Peyer's patch (tissue), 4 donors: ENCODE measurements at regions not wholly inside any gene's neighbourhood (a gene's known extent, or its start where the extent isn't known, plus 50 kb on each side); places are given as distances from the start of the nearest gene placed in this dataset.

Source experiments
- DNase-seq, 3 donors: peaks; one replicate each; pipeline ENCODE4 v3.0.0-alpha.2; 2017 to 2019
- H3K27ac ChIP-seq, 4 donors: fragments of 200-600 bp; sonication (generic); one replicate each; pipeline ENCODE4 v1.5.1; 2016 to 2019
- H3K27me3 ChIP-seq, 2 donors: fragments of 200-600 bp; sonication (generic); one replicate each; pipeline ENCODE4 v1.5.1; 2019
- H3K36me3 ChIP-seq, 3 donors: fragments of 200-600 bp; sonication (generic); one replicate each; pipeline ENCODE4 v1.5.1; 2016 to 2019
- H3K4me1 ChIP-seq, 4 donors: fragments of 200-600 bp; sonication (generic); one replicate each; pipeline ENCODE4 v1.5.1; 2016 to 2019
- H3K4me3 ChIP-seq, 4 donors: fragments of 200-600 bp; sonication (generic); 1 replicate in 3 of 4; 2 replicates in 1 of 4; pipeline ENCODE4 v1.5.1; 2016 to 2019; ENCODE audit warnings: mild to moderate bottlenecking in 1 of 4
- H3K9me3 ChIP-seq, 4 donors: fragments of 200-600 bp; sonication (generic); one replicate each; pipeline ENCODE4 v1.5.1; 2016 to 2019; ENCODE audit warnings: mild to moderate bottlenecking in 1 of 4
- CTCF ChIP-seq, 6 experiments: fragments of 450-650 bp in 4 of 6; fragments of 200-600 bp in 2 of 6; sonication (generic) in 1 of 6; IDR thresholded peaks; one replicate each; pipeline ENCODE4 v1.5.1; 2017 to 2019; ENCODE audit warnings: antibody characterized with exemption in 6 of 6, mild to moderate bottlenecking in 3 of 6, moderate library complexity in 1 of 6
- POLR2A ChIP-seq, 2 donors: fragments of 450-650 bp; IDR thresholded peaks; one replicate each; pipeline ENCODE4 v1.5.1; 2017; ENCODE audit warnings: antibody characterized with exemption in 2 of 2, mild to moderate bottlenecking in 2 of 2, moderate library complexity in 2 of 2

GRCh38 chr6:104558746-104559145, 301.0 kb downstream of the HACE1 start:
- no peak overlapping the region for H3K4me3 ChIP-seq
- no peaks in the 10 kb centered on the region for H3K9me3 ChIP-seq
- no peak overlapping the region for H3K27ac ChIP-seq
- no peaks in the 10 kb centered on the region for H3K4me1 ChIP-seq
- TF ChIP-seq CTCF (IDR thresholded peaks at IDR 0.05) (no peak), POLR2A (IDR thresholded peaks at IDR 0.05) (no peak)
- no peaks in the 10 kb centered on the region for H3K36me3 ChIP-seq
- DNase-seq, result no peak
- H3K27me3 ChIP-seq, result no peaks in the 10 kb centered on the region

- no peak overlapping the region for H3K27ac ChIP-seq
- H3K4me3 ChIP-seq, result no peak overlapping the region
- no peak for TF ChIP-seq POLR2A (IDR thresholded peaks at IDR 0.05)
- no peak for TF ChIP-seq CTCF (IDR thresholded peaks at IDR 0.05)
- DNase-seq, result no peak
- no peaks in the 10 kb centered on the region for H3K9me3 ChIP-seq
- H3K4me1 ChIP-seq, result no peaks in the 10 kb centered on the region
- H3K27me3 ChIP-seq, result no peaks in the 10 kb centered on the region
- H3K36me3 ChIP-seq, result no peaks in the 10 kb centered on the region
These were observed 311.4 kb downstream of the HACE1 start for GRCh38 chr6:104548297-104548696.

GRCh38 chr6:104541411-104541810, 318.3 kb downstream of the HACE1 start:
- H3K4me3 ChIP-seq, result no peak overlapping the region
- TF ChIP-seq CTCF (IDR thresholded peaks at IDR 0.05), result no peak
- no peak for TF ChIP-seq POLR2A (IDR thresholded peaks at IDR 0.05)
- H3K9me3 ChIP-seq, result no peaks in the 10 kb centered on the region
- H3K27ac ChIP-seq, result no peak overlapping the region
- no peaks in the 10 kb centered on the region for H3K27me3 ChIP-seq
- H3K4me1 ChIP-seq, result no peaks in the 10 kb centered on the region
- DNase-seq, result no peak
- no peaks in the 10 kb centered on the region for H3K36me3 ChIP-seq

- no peaks in the 10 kb centered on the region for H3K9me3 ChIP-seq
- H3K27me3 ChIP-seq, result no peaks in the 10 kb centered on the region
- TF ChIP-seq POLR2A (IDR thresholded peaks at IDR 0.05) (no peak), CTCF (IDR thresholded peaks at IDR 0.05) (no peak)
- DNase-seq, result no peak
- no peak overlapping the region for H3K4me3 ChIP-seq
- no peak overlapping the region for H3K27ac ChIP-seq
- no peaks in the 10 kb centered on the region for H3K4me1 ChIP-seq
- no peaks in the 10 kb centered on the region for H3K36me3 ChIP-seq
These were observed 319.0 kb downstream of the HACE1 start for GRCh38 chr6:104540743-104541142.

GRCh38 chr6:104539173-104539572, 320.5 kb downstream of the HACE1 start:
- DNase-seq, result no peak
- Histone ChIP-seq H3K9me3 (no peaks in the 10 kb centered on the region), H3K4me3 (no peak overlapping the region), H3K27ac (no peak overlapping the region), H3K27me3 (no peaks in the 10 kb centered on the region), H3K36me3 (no peaks in the 10 kb centered on the region), H3K4me1 (no peaks in the 10 kb centered on the region)
- TF ChIP-seq POLR2A (IDR thresholded peaks at IDR 0.05) (no peak), CTCF (IDR thresholded peaks at IDR 0.05) (no peak)

GRCh38 chr6:104537872-104538271, 321.8 kb downstream of the HACE1 start:
- no peaks in the 10 kb centered on the region for H3K4me1 ChIP-seq
- H3K4me3 ChIP-seq, result no peak overlapping the region
- TF ChIP-seq POLR2A (IDR thresholded peaks at IDR 0.05), result no peak
- TF ChIP-seq CTCF (IDR thresholded peaks at IDR 0.05), result no peak
- DNase-seq, result no peak
- H3K9me3 ChIP-seq, result no peaks in the 10 kb centered on the region
- H3K36me3 ChIP-seq, result no peaks in the 10 kb centered on the region
- no peaks in the 10 kb centered on the region for H3K27me3 ChIP-seq
- H3K27ac ChIP-seq, result no peak overlapping the region
